Fibroblast of villous mesenchyme (primary cell): ENCODE measurements at regions not wholly inside any gene's neighbourhood (a gene's known extent, or its start where the extent isn't known, plus 50 kb on each side); places are given as distances from the start of the nearest gene placed in this dataset.

Experiments
- DNase-seq: peaks from one replicate; pipeline ENCODE4 v3.0.0-alpha.2; 2010; ENCODE audit warnings: low read depth
- H3K4me3 ChIP-seq: 2 replicates; pipeline ENCODE4 v1.5.1; 2011; ENCODE audit warnings: low read depth, mild to moderate bottlenecking, low read length
- TF ChIP-seq, protein P1 (sequence below): IDR thresholded peaks from 2 replicates; pipeline ENCODE4 v1.5.1; 2012; ENCODE audit warnings: low read depth, mild to moderate bottlenecking, low read length; ENCODE audit not compliant: insufficient read depth

DNA sequence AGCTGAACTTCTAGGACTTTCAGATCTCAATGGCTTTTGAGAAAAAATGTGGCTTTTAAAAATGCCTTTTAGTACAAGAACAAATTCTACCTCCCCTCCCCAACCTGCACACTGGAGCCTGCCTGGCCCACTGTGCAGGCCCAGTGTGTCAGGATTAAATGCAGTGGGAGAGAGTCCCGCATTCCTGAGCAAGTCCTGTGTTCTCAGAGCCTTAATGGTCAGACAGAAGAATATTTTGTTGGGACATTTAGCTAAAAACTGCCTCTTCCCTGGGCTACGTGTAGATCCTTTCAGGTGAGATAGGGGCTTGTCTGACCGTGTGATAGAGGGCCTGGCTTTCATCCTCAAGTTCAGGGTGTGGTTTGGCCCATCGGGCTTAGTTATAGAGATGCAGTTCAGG, 63.1 kb upstream of the ESRRB start:
- no peak overlapping the region for H3K4me3 ChIP-seq
- TF ChIP-seq, protein P1, sequence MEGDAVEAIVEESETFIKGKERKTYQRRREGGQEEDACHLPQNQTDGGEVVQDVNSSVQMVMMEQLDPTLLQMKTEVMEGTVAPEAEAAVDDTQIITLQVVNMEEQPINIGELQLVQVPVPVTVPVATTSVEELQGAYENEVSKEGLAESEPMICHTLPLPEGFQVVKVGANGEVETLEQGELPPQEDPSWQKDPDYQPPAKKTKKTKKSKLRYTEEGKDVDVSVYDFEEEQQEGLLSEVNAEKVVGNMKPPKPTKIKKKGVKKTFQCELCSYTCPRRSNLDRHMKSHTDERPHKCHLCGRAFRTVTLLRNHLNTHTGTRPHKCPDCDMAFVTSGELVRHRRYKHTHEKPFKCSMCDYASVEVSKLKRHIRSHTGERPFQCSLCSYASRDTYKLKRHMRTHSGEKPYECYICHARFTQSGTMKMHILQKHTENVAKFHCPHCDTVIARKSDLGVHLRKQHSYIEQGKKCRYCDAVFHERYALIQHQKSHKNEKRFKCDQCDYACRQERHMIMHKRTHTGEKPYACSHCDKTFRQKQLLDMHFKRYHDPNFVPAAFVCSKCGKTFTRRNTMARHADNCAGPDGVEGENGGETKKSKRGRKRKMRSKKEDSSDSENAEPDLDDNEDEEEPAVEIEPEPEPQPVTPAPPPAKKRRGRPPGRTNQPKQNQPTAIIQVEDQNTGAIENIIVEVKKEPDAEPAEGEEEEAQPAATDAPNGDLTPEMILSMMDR, result no peak
- no peak for DNase-seq

DNA sequence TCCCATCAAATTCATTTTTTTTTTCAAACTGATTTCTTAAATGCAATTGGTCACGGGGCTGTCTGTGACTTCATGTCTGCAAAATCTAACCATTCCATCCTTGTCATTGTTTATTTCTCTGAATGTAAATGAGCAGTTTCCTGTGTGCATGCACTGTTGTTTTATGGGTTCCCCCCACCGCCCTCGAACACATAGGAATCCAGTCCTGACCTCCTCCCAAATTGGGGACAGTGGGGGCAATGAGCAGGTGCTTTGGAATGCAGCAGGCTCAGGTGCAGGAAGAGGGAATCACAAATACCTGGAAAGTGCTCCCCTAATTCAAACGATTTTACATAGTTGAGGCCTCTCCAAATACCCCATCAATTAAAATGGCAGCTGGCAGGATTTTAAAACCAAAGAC, 62.6 kb upstream of the ESRRB start:
- no peak overlapping the region for H3K4me3 ChIP-seq
- TF ChIP-seq, protein P1, result no peak
- no peak for DNase-seq

DNA sequence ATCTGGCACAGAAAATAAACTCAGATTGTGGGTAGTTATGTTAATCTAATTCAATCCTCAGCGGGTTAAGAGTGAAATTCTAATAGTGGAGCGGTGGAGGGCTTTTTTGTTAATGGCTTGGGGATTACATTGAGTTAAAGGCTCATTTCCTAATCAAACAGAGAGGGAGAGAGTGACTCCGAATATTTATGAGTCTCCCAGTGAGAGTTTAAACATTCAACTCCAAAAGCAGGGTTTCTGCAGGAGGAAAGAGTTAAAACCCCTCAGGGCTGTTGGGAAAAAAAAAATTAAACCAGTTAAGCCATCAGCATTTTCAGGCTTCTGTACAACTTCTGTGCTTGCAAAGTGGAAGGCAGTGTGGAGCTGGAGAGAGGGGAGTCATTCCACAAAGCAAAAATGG, 62.1 kb upstream of the ESRRB start:
- no peak overlapping the region for H3K4me3 ChIP-seq
- TF ChIP-seq, protein P1, result no peak
- no peak for DNase-seq

DNA sequence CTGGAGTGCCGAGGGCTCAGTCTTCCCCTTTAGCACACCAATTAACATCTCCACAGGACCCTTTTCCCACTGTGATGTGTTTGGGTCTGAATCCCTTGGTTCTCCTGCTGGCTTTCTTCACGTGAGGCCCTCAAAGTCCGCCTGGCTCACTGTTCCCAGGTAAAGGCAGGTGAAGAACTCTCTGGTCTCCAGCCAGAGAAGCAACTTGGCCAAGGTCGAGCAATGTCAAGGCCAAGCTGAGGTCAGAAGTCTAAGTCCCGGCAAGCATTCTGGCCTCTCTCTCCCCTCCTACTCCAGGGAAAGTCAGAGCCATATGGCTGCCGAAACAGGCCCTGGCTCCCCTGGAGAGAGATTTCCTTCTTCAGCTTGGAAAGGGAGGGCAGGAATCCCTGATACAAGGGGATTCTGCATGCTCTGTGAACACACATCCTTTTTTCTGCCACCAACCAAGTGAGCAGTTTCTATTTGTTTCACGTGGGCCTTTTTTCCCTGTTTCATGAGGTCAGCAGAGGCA, 61.4 kb upstream of the ESRRB start:
- no peak overlapping the region for H3K4me3 ChIP-seq
- TF ChIP-seq, protein P1, result no peak
- no peak for DNase-seq

DNA sequence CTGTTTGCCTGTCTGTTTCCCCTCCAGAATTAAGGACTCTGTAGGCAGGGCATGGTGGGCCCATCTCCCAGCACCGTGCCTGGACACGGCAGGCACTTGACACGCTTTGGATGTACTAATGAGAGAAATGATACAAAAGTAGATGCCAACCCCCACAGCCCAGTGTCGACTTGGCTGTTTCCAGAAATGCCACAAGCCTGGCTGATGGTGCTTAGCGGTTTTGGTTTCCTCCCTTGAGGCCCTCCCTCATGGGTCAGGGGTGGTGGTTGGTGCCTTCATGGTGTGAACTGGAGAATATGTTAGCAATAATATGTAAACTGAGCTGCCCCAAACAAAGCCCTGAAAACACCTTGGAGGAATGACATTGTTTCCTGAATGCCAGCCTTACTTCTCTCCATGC, 55.5 kb upstream of the ESRRB start:
- TF ChIP-seq, protein P1, result no peak
- DNase-seq, result no peak
- no peak overlapping the region for H3K4me3 ChIP-seq

DNA sequence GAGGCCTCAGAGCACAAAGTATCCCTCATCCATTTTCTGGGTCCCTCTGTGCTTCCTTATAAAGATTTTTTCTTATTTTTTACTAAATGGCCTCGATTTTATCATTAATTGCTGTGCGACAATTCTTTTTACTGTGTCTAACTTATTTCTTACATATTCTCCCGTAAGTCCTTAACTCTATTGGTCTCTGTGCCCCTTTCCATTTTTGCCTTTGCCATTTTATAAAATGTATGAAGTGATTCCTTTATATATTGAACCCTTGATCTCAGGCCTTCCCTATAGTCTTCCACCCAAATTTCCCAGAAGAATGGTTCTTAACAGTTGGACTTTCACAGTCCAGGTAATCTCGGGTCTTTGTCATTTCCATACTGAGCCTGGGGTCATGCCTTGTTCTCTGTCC, 55.0 kb upstream of the ESRRB start:
- TF ChIP-seq, protein P1, result no peak
- no peak for DNase-seq
- H3K4me3 ChIP-seq, result no peak overlapping the region

DNA sequence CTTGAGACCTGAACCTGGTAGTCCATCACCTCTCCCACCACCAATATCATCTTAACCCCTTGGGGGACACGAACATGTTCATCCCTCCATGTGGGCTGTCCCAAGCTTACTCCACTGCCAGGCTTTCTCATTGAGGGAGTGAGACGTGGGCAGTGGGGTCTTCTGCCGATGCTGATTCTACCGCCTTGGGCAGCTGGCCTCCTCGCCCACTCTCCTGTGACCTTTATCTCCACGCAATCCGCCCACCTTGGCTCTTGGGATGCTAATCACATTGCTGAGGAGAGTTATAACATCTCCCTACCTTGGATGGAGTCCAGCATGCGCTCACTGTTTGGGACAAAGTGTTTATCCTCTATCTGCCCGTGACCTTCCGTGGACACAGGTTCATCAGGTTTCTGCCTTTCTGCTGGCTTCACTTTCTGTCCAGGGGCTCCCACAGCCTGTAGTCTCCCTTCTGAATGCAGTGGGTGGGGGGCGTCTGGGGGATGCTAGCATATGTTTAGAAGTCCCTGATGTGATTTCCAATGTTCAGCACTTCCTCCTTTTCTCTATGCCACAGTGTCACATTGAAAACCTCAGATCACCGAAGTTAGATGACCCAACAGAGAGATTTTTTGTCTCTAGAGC, 53.2 kb upstream of the ESRRB start:
- no peak overlapping the region for H3K4me3 ChIP-seq
- TF ChIP-seq, protein P1, result no peak
- DNase-seq, result no peak
